HG03159 (cell line): ENCODE measurements at regions not wholly inside any gene's neighbourhood (a gene's known extent, or its start where the extent isn't known, plus 50 kb on each side); places are given as distances from the start of the nearest gene placed in this dataset.

ENCODE experiments used
- ATAC-seq: cut with Tn5 transposase; IDR thresholded peaks from one replicate; pipeline ENCODE4 v1.9.1; 2021; ENCODE audit warnings: mild to moderate bottlenecking, moderate library complexity; ENCODE audit not compliant: unreplicated experiment

- ATAC-seq, result no peak
Observed at GRCh38 chr6:1545654-1546053, 64.1 kb upstream of the FOXC1 start.

GRCh38 chr6:1547785-1548184 lies 61.9 kb upstream of the FOXC1 start:
- no peak for ATAC-seq

- no peak for ATAC-seq
Observed at GRCh38 chr6:1551249-1551648, 58.5 kb upstream of the FOXC1 start.

- ATAC-seq, result no peak
Observed at GRCh38 chr6:1552296-1552761, 57.4 kb upstream of the FOXC1 start.

- no peak for ATAC-seq
Observed at GRCh38 chr6:1553562-1554083, 56.1 kb upstream of the FOXC1 start.

GRCh38 chr6:1554141-1554475 lies 55.6 kb upstream of the FOXC1 start:
- no peak for ATAC-seq

GRCh38 chr6:1554476-1555310 lies 55.0 kb upstream of the FOXC1 start:
- no peak for ATAC-seq

GRCh38 chr6:1558388-1558787 lies 51.3 kb upstream of the FOXC1 start:
- ATAC-seq, result no peak
